Gastroesophageal sphincter (tissue), 2 donors: ENCODE measurements at regions not wholly inside any gene's neighbourhood (a gene's known extent, or its start where the extent isn't known, plus 50 kb on each side); places are given as distances from the start of the nearest gene placed in this dataset.

ENCODE experiments used
- POLR2A ChIP-seq, 2 donors: fragments of 450-650 bp; IDR thresholded peaks; one replicate each; pipeline ENCODE4 v1.6.1; 2017; ENCODE audit warnings: antibody characterized with exemption in 2 of 2, mild to moderate bottlenecking in 2 of 2, moderate library complexity in 1 of 2
- POLR2AphosphoS5 ChIP-seq: sonication (generic); formaldehyde crosslinking; IDR thresholded peaks from one replicate; pipeline ENCODE4 v1.6.1; 2017; ENCODE audit warnings: antibody characterized with exemption

GRCh38 chr7:131072505-131073091 is 255.1 kb upstream of the MKLN1 start:
- TF ChIP-seq POLR2AphosphoS5 (no peak), POLR2A (IDR thresholded peaks at IDR 0.05) (no peak)
